Ishikawa (cell line): ENCODE measurements at regions not wholly inside any gene's neighbourhood (a gene's known extent, or its start where the extent isn't known, plus 50 kb on each side); places are given as distances from the start of the nearest gene placed in this dataset.

Experiments
- CEBPB ChIP-seq: IDR thresholded peaks from 2 replicates; pipeline ENCODE4 v1.6.1; 2012
- CREB1 ChIP-seq: IDR thresholded peaks from 2 replicates; pipeline ENCODE4 v1.6.1; 2012; ENCODE audit warnings: low read depth
- EGR1 ChIP-seq: IDR thresholded peaks from 2 replicates; pipeline ENCODE4 v1.6.1; 2012
- EP300 ChIP-seq: IDR thresholded peaks from 2 replicates; pipeline ENCODE4 v1.6.1; 2012; ENCODE audit warnings: borderline replicate concordance
- FOXM1 ChIP-seq: IDR thresholded peaks from 2 replicates; pipeline ENCODE4 v1.6.1; 2012; ENCODE audit warnings: low read depth, borderline replicate concordance
- NFIC ChIP-seq: IDR thresholded peaks from 2 replicates; pipeline ENCODE4 v1.6.1; 2012
- RAD21 ChIP-seq: IDR thresholded peaks from 2 replicates; pipeline ENCODE4 v1.6.1; 2012; ENCODE audit warnings: low read depth
- TAF1 ChIP-seq: IDR thresholded peaks from 2 replicates; pipeline ENCODE4 v1.6.1; 2012; ENCODE audit warnings: low read depth, mild to moderate bottlenecking
- TCF12 ChIP-seq: IDR thresholded peaks from 2 replicates; pipeline ENCODE4 v1.6.1; 2012; ENCODE audit warnings: low read depth
- TEAD4 ChIP-seq: IDR thresholded peaks from 2 replicates; pipeline ENCODE4 v1.6.1; 2012
- YY1 ChIP-seq: IDR thresholded peaks from 2 replicates; pipeline ENCODE4 v1.6.1; 2012; ENCODE audit warnings: low read depth
- ZBTB7A ChIP-seq: IDR thresholded peaks from 2 replicates; pipeline ENCODE4 v1.6.1; 2012; ENCODE audit warnings: low read depth
- TF ChIP-seq, protein P1 (sequence below): IDR thresholded peaks from 2 replicates; pipeline ENCODE4 v1.6.1; 2012
- TF ChIP-seq, protein P2 (sequence below): IDR thresholded peaks from 2 replicates; pipeline ENCODE4 v1.6.1; 2012; ENCODE audit warnings: low read depth, mild to moderate bottlenecking
- TF ChIP-seq, protein P3 (sequence below): IDR thresholded peaks from 2 replicates; pipeline ENCODE4 v1.6.1; 2012

DNA sequence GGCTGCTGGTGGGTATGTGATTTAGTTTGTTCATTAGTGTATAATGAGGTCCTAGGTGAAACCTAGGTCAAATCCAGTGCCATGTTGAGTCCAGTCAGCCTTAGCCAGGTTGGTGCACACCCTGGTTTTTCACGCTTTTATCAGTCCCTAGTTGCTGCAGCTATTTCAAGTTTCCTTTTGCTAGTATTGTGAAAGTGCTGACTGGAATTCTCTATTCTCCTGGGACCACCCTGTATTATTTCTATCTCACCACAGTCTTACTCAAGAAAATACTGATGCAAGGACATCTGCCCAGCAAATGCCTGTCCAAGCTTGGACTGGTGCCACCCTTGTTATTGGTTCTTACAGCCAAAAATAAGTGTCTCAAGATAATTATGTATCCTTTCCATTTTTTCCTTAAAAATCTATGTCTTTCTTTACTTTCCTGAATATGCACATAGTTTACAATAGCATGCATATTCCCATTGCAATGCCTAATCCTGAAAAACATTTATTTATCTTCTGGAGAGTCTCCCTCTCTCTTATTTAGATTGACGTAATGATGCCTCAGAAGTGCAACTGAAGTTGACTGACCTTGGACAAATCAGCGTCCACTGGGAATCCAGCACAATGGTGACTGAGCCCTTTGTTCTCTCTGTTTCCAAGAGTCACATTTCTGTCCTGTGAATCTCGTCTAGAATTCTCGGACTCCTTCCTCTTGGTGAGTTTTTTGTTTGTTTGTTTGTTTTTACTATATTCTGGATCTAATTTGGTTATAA is 1075.0 kb downstream of the CDH9 start:
- TF ChIP-seq, protein P1, sequence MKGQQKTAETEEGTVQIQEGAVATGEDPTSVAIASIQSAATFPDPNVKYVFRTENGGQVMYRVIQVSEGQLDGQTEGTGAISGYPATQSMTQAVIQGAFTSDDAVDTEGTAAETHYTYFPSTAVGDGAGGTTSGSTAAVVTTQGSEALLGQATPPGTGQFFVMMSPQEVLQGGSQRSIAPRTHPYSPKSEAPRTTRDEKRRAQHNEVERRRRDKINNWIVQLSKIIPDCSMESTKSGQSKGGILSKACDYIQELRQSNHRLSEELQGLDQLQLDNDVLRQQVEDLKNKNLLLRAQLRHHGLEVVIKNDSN = no peak
- TF ChIP-seq FOXM1 (no peak), TCF12 (no peak), YY1 (no peak), EGR1 (no peak), TAF1 (no peak), EP300 (no peak), RAD21 (no peak)

DNA sequence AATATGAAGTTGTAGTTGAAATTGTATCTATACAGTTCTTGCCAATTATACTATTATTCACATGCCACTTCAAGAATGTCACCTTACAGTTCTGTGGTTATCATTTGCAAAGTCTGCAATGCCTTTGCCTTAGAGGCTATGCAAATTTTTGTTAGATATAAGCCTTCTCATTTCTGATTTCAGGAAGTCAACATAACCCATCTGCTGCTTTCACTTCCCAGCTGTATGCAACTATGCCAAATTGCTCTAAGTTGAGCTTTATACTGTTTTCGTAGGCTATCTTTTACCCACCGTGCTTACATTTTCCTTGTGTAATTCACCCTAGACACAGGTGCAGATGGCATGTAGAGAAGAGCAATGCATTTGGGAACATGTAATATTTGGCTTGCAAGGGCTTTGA is 1083.0 kb downstream of the CDH9 start:
- TF ChIP-seq TCF12 (no peak), YY1 (no peak), RAD21 (no peak), CREB1 (no peak), EP300 (no peak), TEAD4 (no peak), NFIC (no peak), CEBPB (no peak), FOXM1 (no peak)
- TF ChIP-seq, protein P2, sequence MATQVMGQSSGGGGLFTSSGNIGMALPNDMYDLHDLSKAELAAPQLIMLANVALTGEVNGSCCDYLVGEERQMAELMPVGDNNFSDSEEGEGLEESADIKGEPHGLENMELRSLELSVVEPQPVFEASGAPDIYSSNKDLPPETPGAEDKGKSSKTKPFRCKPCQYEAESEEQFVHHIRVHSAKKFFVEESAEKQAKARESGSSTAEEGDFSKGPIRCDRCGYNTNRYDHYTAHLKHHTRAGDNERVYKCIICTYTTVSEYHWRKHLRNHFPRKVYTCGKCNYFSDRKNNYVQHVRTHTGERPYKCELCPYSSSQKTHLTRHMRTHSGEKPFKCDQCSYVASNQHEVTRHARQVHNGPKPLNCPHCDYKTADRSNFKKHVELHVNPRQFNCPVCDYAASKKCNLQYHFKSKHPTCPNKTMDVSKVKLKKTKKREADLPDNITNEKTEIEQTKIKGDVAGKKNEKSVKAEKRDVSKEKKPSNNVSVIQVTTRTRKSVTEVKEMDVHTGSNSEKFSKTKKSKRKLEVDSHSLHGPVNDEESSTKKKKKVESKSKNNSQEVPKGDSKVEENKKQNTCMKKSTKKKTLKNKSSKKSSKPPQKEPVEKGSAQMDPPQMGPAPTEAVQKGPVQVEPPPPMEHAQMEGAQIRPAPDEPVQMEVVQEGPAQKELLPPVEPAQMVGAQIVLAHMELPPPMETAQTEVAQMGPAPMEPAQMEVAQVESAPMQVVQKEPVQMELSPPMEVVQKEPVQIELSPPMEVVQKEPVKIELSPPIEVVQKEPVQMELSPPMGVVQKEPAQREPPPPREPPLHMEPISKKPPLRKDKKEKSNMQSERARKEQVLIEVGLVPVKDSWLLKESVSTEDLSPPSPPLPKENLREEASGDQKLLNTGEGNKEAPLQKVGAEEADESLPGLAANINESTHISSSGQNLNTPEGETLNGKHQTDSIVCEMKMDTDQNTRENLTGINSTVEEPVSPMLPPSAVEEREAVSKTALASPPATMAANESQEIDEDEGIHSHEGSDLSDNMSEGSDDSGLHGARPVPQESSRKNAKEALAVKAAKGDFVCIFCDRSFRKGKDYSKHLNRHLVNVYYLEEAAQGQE = no peak

DNA sequence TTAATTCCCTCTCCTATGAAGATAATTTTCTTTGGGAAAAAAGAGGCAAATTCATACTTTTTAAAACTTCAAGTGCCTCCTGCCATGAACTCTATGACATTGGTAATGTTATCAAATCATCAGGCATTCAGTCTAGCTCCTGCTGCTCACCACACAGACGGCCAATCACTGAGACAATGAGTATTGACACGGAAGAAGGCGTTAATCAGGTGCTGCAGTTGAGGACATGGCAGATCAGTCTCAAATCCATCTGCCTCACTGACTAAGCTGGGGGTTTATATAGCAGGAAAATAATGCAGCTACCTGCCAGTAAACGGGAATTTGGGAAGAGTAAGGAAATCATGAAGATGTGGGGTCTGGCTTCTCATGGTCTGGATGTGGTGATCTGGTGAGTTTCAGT is 1087.7 kb downstream of the CDH9 start:
- TF ChIP-seq, protein P2 = no peak
- TF ChIP-seq TAF1 (no peak), RAD21 (no peak), NFIC (no peak), YY1 (no peak), CEBPB (no peak), EGR1 (no peak), EP300 (no peak), FOXM1 (no peak), TCF12 (no peak)
- TF ChIP-seq, protein P3, sequence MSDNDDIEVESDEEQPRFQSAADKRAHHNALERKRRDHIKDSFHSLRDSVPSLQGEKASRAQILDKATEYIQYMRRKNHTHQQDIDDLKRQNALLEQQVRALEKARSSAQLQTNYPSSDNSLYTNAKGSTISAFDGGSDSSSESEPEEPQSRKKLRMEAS = no peak
- TF ChIP-seq, protein P1 = no peak

DNA sequence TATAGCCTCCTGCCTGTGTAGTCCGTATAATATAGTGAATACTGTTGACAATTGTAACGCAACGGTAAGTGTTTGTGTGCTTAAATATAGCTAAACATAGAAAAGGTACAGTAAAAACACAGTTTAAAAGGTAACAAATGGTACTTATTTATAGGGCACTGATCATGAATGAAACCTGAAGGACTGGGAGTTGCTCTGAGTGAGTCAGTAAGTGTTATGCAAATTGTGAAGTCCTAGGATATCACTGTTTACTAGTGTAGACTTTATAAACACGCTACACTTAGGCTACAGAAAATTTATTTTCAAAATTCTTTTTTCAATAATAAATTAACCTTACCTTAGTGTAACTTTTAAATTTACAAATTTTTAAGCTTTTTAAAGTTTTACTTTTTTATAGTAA is 1090.1 kb downstream of the CDH9 start:
- TF ChIP-seq TEAD4 = no peak
- TF ChIP-seq CEBPB = no peak
- no peak for TF ChIP-seq TCF12
- TF ChIP-seq, protein P3 = no peak
- no peak for TF ChIP-seq EP300
- no peak for TF ChIP-seq ZBTB7A
- no peak for TF ChIP-seq RAD21
- TF ChIP-seq, protein P1 = no peak

DNA sequence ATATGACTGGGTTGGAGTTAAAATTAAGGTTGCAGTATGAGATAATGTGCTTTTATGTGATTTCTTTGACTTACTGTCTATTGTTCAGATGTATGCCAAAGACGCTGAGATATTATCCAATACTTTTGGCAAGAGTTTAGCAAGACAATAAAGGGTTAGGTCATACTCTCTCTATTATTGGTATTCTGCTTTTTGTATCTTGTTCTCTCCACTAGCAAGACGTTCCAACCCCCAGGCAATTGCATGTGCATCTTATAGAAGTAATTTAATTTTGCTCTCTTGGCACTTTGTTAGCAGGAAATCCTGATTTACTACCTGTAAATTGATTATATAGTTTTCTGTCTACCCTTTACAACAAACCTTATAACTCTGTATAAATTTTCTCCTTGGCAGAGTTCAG is 1093.6 kb downstream of the CDH9 start:
- TF ChIP-seq RAD21 (no peak), TAF1 (no peak), EP300 (no peak), ZBTB7A (no peak), FOXM1 (no peak), NFIC (no peak), YY1 (no peak), TCF12 (no peak), CEBPB (no peak), TEAD4 (no peak), EGR1 (no peak)
- TF ChIP-seq, protein P2 = no peak
- TF ChIP-seq, protein P3 = no peak
- TF ChIP-seq, protein P1 = no peak
